NCI-H1092 treated with DMSO at 0.1 percent for 48 hours (cell line): ENCODE measurements at regions not wholly inside any gene's neighbourhood (a gene's known extent, or its start where the extent isn't known, plus 50 kb on each side); places are given as distances from the start of the nearest gene placed in this dataset.

Experiments used
- DNase-seq: peaks from one replicate; lab custom pipeline; 2025; lab: John Stamatoyannopoulos, UW

DNA sequence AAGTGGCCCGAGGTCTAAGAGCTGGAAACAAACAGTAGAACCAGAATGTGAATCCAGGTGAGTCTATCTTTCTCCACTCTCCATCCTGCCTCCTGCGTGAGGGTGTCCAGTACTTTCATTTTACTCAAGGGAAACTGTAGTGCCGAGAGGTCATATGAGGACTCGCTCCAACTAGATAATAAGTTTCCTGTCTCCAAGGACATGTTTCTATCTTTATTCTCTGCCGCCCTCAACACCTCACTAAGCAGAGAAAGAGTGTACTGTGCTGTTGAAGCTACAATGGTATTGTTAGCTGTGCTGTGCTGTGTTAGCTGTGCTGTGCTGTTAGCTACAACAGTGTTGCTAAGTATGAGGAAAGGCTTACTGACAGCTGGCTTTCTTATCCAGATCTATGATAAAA lies 137.9 kb upstream of the COL8A1 start:
- DNase-seq: no peak

DNA sequence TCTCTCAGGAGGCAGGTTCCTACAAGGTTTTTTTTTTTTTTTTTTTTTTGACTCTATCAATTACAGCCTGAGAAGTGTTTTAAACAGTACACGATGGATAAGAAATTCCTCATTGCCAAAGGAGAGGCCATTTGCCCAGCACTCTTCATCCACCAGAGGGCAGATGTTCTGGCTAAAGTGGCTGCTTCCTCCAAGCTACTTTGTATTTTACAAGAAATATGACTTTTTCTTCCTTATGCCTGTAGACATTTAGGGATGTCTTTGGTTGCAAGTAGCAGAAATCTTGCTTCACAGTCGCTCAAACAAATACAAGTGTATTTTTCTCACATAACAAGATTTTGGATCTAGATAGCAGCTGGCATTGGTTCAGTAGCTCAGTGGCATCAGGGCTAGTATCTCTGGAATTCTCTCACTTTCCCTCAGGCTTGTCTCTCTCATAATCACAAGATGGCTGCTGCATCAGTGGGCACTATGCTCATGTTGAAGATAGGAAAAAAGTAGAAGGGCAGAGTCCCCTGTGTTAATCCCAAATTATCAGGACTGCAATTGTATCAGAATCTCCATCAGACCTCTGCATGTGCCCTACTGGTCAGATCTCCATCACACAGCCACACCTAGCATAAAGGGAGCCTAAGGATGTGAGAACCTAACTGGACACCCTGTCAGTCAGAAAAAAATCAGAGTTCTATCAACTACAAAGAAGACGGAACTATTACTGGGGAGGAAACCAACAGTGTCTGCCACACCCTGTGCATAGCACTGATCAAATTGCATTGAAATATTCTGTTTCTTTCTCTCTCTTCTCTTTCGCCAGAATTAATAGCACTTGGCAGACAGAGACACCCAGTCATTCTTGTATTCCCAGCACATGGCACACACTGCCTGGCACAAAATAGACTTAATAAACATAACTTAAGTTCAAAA lies 138.9 kb upstream of the COL8A1 start:
- no peak for DNase-seq

DNA sequence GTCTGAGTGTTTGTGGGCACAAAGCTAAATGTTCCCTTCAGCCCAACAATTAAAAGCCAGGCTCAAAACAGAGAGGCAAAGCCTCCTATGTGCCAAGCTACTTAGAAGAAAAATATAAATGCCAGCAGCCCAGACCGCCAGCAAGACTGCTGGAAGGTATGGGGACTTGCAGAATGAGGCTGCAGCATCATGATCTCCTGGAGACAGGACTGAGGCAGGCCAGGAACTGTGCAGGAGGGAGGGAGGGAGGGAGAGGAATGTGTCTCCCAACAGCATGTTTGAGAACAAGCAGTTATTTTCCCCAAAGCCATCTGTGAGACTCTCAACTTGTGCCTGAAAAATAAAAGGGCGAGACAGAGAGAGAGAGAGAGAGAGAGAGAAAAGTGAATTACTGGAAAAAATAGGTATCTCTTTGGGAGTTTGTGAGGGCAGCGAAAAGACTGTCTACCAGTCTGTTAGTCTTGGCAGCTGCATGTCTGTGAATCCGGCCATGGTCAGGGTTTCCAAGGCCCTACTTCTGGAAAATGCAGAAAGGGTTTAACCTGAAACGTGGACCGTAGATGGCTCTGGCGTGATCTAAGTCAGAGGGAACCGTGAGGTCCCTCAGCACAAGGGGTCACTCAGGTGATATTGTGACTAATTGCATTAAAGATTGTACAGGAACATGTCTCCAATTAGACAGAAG lies 139.7 kb upstream of the COL8A1 start:
- no peak for DNase-seq

DNA sequence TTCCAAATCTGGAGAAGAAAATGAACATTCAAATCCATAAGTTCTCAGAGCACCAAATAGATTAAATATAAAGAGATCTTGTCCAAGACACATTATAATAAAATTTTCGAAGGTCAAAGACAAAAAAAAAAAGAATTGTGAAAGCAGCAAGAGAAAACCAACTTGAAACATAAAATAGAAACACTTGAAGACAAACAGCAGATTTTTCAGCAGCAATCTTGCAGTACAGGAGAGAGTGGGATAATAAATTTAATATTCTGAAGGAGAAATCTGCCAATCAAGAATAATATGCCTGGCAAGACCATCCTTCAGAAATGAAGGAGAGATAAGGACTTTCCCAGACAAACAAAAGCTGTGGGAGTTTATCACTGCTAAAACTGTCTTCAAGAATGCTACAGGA lies 150.5 kb upstream of the COL8A1 start:
- no peak for DNase-seq

DNA sequence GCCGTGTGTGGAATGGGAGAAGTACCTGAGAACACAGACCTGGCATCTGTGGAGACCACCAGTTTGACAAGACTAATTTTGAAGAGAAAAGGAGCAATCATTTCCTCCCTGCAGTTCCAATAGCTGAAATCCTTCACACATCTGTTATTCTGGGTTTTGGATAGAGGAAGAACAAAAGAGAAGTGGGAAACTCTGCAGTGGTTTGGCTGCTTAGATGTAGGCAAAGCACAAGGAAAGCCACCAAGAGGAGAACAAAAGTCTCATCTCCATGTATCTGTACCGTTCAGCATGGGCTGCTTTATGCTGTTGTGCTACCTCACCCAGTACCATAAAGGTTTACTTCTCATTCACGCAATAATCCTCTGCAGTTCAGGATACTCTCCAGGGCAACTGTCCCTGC lies 153.1 kb upstream of the COL8A1 start:
- no peak for DNase-seq

DNA sequence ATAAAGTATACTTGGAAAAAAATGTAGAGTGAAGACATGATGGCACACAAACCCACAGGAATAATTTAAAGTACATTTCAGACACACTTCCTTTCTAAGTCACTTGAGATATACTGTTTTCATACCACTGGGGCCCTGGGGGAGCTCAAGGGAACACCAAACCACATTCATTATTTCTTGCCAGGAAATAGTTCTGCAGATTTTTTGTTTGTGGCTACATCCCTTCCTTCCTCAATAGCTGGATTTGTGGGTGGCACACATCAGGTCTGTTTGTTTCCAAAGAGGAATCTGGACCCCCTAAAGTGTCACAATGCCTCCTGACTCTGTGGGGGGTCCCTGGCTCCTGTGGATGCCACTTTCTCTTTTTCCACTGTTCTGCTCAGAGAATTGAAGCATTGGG lies 153.5 kb upstream of the COL8A1 start:
- no peak for DNase-seq

DNA sequence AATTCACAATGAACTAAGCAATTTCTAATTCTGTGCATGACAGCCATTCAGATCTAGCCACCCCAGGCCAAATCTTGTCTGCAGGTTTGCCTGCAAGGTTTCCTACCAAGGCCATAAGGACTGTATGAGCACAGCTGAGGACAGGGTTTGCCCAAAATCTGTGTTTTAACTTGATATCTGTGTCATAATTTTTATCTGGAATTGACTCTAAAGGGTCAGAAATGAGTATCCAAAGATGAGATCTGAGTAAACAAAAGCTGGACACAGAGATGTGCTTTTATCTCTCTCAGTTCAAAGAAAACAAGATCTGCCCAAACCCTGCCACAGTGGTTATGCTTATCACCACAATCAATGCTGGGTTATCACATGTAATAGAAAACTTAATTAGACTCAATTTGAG lies 154.6 kb upstream of the COL8A1 start:
- DNase-seq: no peak

DNA sequence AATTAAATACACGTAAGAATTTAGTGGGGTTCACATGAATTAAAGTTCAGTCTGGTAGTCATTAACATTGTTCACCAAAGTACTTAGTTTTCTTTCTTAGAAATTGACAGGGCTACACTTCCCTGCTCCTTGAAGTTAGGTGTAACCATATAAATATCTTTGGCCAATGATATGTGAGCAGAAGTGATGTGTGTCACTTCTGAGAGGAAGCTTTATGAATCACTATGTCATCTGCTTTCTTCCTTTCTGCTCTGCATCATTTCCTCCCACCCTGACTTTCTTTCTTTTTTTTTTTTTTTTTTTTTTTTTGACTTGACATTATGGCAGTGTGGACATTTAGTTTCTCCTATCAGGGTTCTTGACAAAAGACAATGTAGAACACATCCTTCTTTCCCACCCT lies 156.2 kb upstream of the COL8A1 start:
- no peak for DNase-seq

DNA sequence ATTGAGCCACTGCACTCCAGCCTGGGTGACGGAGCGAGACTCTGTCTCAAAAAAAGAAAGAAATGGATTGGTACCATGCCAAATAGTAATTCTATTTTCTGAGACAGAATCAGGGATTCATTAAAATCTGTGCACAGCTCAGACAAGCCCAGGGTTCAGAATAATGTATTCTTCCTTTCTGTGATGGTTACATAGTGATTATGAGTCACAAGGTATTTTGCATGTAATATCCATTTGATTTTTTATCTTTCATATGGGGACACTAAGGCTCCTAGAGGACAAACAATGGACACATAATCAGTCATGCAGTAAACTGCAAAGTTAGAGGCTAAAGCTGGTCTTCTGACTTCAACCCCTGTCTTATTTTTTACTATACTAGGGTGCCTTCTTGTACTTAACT lies 156.8 kb upstream of the COL8A1 start:
- DNase-seq: no peak

DNA sequence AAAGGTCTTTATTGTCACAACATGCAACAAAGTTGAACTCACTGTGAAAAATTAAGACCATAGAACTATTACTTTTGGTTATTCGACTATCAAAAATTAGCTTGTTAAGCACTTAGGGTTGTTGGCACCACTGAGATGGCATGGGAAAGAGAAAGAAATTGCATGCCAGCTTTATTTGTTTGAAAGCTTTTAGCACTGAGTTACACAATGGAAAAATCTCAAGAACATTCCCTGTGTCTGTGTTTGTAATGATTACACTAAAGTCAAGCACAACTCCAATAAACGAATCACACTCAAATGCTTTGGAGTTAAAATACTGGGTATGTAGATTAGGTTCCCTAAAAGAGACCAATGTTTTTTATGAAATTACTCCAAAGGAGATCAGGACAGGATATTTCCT lies 158.6 kb upstream of the COL8A1 start:
- no peak for DNase-seq

DNA sequence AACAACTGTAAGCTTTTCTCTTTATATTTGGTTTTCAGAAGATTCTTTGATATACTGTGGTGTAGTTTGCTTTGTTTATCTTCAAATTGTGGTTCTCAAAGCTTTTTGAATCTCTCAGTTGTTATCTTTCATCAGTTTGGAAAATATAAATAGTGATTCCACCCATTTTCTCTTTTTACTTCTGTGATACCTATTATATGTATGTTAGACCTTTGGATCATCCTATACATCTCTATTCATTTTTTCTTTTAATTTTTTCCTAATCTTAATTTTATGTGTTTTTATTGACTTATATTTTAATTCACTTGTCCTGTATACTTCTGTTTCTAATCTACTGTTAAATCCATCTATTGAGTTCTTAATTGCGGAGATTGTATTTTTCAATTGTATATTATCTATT lies 160.7 kb upstream of the COL8A1 start:
- no peak for DNase-seq

DNA sequence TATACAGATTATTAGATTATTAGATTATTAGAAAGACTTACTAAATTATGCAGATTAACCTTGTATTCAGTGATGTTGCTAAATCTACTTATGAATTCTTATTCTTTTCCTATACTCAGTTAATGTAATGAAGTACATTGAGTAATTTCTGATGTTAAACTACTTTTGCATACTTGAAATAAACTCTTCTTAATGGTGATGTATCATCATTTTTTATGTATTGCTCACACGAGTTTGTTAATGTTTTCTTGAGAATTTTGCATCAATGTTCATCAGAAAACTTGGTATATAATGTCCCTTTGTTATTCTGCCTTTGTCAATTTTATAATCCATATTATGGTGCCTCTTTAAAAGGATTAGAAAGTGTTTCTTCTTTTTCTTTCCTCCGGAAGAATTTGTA lies 163.2 kb upstream of the COL8A1 start:
- DNase-seq: no peak

DNA sequence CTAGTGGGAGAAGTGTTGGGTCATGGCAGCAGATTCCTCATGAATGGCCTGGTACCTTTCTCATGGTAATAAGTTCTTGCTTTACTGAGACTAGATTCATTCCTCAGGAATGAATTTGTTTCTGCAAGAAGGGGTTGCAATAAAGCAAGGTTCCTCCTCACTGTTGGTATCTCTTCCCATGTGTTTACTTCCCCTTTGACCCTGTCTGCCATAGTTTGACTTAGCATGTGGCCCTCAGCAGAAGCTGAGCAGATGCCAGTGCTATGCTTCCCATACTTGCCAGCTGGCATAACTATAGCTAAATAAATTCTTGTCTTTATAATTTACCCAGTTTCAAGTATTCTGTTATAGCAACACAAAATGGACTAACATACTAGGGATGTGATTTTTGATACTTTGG lies 163.6 kb upstream of the COL8A1 start:
- no peak for DNase-seq

DNA sequence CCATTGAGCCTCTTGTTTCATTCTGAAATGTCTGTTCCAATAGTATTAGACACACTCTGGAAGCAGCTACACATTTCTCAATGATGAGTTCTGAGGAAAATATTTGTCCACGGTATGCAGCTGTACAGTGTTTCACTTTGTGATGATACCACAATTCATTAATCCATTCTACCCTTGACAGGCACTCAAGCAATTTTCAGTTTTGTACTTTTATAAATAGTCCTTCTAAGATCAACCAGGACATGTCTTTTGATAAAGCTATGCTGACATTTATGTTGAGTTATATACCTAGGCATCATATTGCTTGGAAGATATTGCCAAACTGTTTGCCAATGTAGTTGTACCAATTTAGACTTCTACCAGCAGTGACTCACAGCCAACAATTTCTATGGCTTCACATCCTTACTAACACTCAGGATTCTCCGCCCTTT lies 165.1 kb upstream of the COL8A1 start:
- DNase-seq: no peak

DNA sequence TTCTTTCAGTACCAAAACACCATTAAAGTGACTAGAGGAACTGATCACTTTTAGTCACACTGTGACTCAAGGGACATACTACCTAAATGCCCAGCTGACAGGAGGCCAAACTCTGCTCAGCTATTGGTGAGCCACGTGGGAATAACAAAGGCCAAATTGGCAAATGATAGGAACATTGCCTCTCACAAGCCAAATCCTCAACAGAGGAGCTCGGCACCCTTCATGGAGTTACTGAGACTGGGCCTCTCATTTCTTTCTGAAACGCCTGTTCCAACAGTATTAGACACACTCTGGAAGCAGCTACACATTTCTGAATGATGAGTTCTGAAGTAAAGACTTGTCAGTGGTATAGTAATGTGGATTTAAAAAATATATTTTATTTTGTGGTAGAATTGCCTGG lies 166.0 kb upstream of the COL8A1 start:
- DNase-seq: no peak

DNA sequence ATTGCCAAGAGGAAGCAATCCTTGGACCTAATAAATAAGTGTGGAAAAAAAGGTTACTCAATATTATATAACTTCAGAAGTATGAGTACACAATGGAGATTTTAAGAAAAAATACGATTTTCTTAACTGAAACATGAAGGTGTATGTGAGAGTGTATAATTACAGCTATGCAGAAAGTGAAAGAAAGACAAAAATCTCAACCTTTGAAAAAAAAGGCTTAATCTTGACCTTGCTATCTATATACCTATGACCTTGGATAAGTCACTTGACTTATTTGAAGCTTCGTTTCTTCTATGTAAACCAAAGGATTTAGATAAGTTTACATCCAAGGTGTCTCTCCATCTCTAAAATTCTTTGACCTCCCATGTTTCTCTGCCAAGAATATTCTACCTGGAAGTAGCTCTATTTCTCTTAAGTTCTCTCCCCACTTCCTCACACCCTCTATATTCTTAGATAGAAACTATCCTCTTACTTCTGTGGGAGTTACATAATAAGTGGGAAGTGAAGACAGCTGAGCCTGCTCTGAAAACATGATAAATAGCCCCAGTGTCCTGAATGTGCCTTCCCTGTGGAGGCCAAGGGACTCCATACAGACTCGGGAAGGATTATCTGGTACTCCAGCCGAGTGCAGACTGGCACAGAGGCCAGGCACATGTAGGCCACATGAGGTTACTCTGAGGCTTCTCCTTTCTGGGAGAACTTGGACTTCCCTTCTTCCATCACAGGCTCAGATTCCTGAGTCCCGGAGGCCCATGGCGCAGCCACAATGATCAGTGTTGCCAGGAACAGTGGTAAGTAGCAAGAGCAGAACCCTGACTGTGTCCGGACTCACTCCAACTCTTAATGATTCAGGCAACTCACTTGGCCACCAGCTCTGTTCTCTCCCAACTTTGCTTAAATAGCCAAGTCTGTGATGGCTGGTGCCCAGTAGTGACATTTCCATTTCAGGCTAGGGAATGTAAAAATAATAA lies 166.8 kb upstream of the COL8A1 start:
- DNase-seq: no peak

DNA sequence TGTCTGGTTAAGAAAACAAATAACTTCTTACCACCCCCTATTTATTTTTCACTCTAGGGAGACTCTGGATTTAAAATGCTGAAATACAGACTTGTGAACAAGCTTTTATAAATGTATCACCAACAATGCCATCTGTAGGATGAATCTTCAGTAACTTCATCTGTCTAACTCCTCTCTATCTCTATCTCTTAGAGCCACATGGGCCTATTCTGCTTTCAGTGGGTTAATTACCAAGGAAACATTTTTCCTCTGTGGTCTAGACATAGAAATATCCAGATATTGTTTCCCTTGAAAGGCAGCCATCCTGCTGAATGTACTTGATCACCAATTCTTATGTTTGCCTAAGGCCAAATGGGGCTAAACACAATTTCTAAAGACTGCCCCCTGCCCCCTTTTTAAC lies 167.6 kb upstream of the COL8A1 start:
- DNase-seq: no peak

DNA sequence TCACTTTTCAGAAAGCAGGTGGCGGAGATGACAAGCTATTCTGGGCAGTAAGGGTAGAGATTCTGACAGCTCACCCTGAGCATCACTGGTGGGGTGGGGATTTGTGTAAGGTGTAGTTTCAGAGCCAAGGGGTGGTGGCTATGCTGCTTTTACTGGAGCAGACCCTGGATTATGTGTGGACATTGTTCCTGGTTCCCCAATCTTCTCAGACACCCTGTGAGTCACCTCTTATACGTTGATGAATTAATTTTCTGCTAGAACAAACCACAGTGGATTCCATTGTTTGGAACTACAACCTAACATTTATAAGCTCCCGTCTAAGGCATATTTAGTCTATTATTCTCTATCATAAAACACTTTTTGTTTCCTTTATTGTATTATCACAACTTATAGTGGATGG lies 169.5 kb upstream of the COL8A1 start:
- no peak for DNase-seq

DNA sequence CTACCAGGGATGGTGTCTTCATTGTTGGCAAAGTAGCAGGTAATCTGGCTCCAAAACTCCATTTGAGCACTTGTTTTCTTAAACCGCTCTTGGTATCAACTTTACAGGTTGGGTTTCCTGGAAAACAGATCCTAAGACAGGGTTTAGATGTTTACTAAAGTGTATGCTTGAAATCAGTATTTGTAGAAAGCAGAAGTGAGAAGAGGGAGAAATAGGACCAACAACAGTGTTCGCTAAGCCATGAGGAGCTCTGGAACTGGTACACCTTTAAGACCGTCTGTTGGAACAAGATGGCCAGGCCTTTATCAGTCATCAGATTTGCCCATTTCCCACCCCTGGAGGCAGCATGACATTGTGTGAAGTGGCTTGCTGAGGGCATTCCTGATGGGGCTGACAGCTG lies 171.0 kb upstream of the COL8A1 start:
- DNase-seq: no peak

DNA sequence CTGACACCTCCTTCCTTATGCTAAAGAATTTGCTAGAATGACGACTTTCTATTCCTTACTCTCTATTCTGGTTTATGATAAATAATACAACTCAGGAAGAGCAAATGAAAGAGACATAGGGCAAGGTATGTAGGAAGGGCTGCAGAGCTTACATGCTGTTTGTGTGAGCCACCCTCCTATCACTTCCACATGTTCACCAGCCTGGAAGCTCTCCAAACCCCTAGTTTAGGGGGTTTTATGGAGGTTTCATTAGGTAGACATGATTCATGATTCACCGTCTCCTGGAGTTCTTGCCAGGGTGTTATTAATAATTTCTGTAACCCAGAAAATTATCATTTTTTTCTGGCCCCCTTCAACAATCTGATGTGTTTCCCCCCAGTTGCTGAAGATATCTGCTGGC lies 172.1 kb upstream of the COL8A1 start:
- DNase-seq: no peak

DNA sequence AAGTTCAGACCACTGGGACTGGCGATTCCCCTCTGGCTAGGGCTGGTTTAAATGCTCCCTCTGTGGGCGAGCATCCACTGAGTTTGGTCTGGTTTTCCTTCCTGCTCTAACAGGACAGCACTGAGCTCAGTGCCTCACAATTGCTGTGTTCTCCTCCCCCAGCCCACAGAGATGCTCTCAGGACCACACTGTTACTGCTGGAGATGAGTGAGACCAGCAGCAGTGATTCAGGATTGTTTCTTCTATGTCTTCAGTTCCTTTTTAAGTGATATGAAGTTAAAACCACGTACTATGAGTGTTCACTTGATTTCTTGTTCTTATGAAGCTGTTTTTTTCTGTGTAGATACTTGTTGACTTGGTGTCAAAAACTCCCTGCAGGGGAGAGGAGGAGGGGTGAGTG lies 180.4 kb upstream of the COL8A1 start:
- no peak for DNase-seq

DNA sequence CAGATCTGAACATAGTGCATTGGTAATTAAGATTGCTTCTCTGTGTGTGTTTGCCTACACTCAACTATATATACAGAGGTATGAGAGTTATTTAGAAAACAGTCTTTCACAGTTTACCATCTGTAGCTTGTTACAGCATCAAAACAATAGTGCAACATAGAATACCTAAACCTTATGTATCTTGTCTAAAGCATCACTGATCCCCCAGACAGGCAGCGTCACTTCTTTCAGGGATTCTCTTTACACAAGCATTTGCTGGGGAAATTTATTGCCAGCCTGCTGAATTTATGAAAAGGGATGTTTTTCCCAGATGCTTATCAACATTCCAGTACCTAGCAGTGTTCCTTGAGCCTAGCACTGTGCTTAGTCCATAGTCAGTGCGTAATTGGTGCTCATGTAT lies 195.8 kb upstream of the COL8A1 start:
- no peak for DNase-seq
